Transverse colon (tissue), 4 donors: ENCODE measurements at regions not wholly inside any gene's neighbourhood (a gene's known extent, or its start where the extent isn't known, plus 50 kb on each side); places are given as distances from the start of the nearest gene placed in this dataset.

Source experiments
- DNase-seq: peaks from one replicate; pipeline ENCODE4 v3.0.0-alpha.2; 2019
- H3K27ac ChIP-seq, 4 donors: fragments of 200-600 bp; sonication (generic); 2 replicates each; pipeline ENCODE4 v1.5.1; 2016 to 2018; ENCODE audit warnings: inconsistent platforms in 4 of 4
- H3K27me3 ChIP-seq: fragments of 200-600 bp; sonication (generic); 2 replicates; pipeline ENCODE4 v1.5.1; 2017; ENCODE audit warnings: inconsistent platforms
- H3K36me3 ChIP-seq, 4 donors: fragments of 200-600 bp; sonication (generic); 2 replicates each; pipeline ENCODE4 v1.5.1; 2017 to 2019; ENCODE audit warnings: inconsistent platforms in 4 of 4
- H3K4me1 ChIP-seq, 4 donors: fragments of 200-600 bp; sonication (generic); 2 replicates each; pipeline ENCODE4 v1.5.1; 2017 to 2020; ENCODE audit warnings: inconsistent platforms in 4 of 4
- H3K4me3 ChIP-seq, 4 donors: fragments of 200-600 bp; sonication (generic); 1 replicate in 1 of 4; 2 replicates in 3 of 4; pipeline versions ENCODE4 v1.5.1 to v1.6.1; 2017 to 2019; ENCODE audit warnings: inconsistent platforms in 4 of 4
- H3K9me3 ChIP-seq, 2 donors: fragments of 200-600 bp; sonication (generic); 2 replicates each; pipeline ENCODE4 v1.5.1; 2017 to 2019; ENCODE audit warnings: inconsistent platforms in 2 of 2
- CTCF ChIP-seq, 5 experiments: fragments of 200-600 bp in 3 of 5; fragments of 450-650 bp in 2 of 5; sonication (generic) in 3 of 5; IDR thresholded peaks; 1 replicate in 2 of 5; 2 replicates in 3 of 5; pipeline ENCODE4 v1.5.1; 2016 to 2017; ENCODE audit warnings: antibody characterized with exemption in 5 of 5, inconsistent platforms in 3 of 5, mild to moderate bottlenecking in 2 of 5, moderate library complexity in 1 of 5
- EP300 ChIP-seq: sonication (generic); formaldehyde crosslinking; IDR thresholded peaks from one replicate; pipeline ENCODE4 v1.6.1; 2017; ENCODE audit warnings: antibody characterized with exemption, low read depth
- POLR2A ChIP-seq: fragments of 450-650 bp; IDR thresholded peaks from one replicate; pipeline ENCODE4 v1.6.1; 2016; ENCODE audit warnings: antibody characterized with exemption, mild to moderate bottlenecking, moderate library complexity
- POLR2AphosphoS5 ChIP-seq, 3 donors: sonication (generic); formaldehyde crosslinking; IDR thresholded peaks; one replicate each; pipeline ENCODE4 v1.6.1; 2016; ENCODE audit warnings: antibody characterized with exemption in 3 of 3
- WGBS, 2 donors: methylation state at CpG; one replicate each; pipeline ENCODE4 v1.1.5; 2018; ENCODE audit warnings: low coverage in 1 of 2; 5-methylcytosine and 5-hydroxymethylcytosine counted together
- in situ Hi-C, 4 donors: fragments of 200-750 bp; cut with MboI; loops; one replicate each; pipeline versions ENCODE4 v1.15.0 to v1.15.1; 2017; ENCODE audit warnings: low sequenced_read_pairs in 3 of 4, low pct_ligation_motif_present in 1 of 4, low pct_unique_long_range_greater_than_20kb in 1 of 4
- intact Hi-C: fragments of 100-400 bp; cut with DNase I; formaldehyde crosslinking; loops from one replicate; pipeline ENCODE4 v1.15.1; 2023; ENCODE audit warnings: low total_unique reads

GRCh38 chr15:26128611-26129140, 265.5 kb upstream of the ATP10A start:
- Histone ChIP-seq H3K4me1 (no peaks in the 10 kb centered on the region), H3K27ac (no peak overlapping the region), H3K27me3 (no peaks in the 10 kb centered on the region), H3K9me3 (no peaks in the 10 kb centered on the region), H3K4me3 (no peak overlapping the region), H3K36me3 (no peaks in the 10 kb centered on the region)
- no peak for DNase-seq
- TF ChIP-seq EP300 (no peak), CTCF (IDR thresholded peaks at IDR 0.05) (no peak), POLR2AphosphoS5 (IDR thresholded peaks at IDR 0.05) (no peak)
- intact Hi-C loops: loop anchor here (10.0 kb wide), 1 partner anchor 96 kb away; no protein-coding TSS in a partner anchor
- WGBS, 2 donors: 79 to 80% methylated on average over 3 to 7 of the region's 7 CpGs
- in situ Hi-C loops: no loop called here

GRCh38 chr15:26126819-26127387, 263.8 kb upstream of the ATP10A start:
- H3K27me3 ChIP-seq: no peaks in the 10 kb centered on the region
- H3K4me1 ChIP-seq: no peaks in the 10 kb centered on the region
- no peak overlapping the region for H3K27ac ChIP-seq
- DNase-seq: no peak
- 51 to 69% methylated on average over 2 to 3 of the region's 3 CpGs for WGBS, 2 donors
- intact Hi-C loops (loop anchor here (10.0 kb wide), 1 partner anchor 98 kb away; no protein-coding TSS in a partner anchor), in situ Hi-C loops (no loop called here)
- H3K4me3 ChIP-seq: no peak overlapping the region
- H3K36me3 ChIP-seq: no peaks in the 10 kb centered on the region
- no peak for TF ChIP-seq EP300
- TF ChIP-seq POLR2AphosphoS5 (IDR thresholded peaks at IDR 0.05): no peak
- TF ChIP-seq POLR2A: no peak
- TF ChIP-seq CTCF (IDR thresholded peaks at IDR 0.05): no peak
- H3K9me3 ChIP-seq: no peaks in the 10 kb centered on the region

- in situ Hi-C loops (no loop called here), intact Hi-C loops (loop anchor here (10.0 kb wide), 1 partner anchor 99 kb away; no protein-coding TSS in a partner anchor)
- H3K4me3 ChIP-seq: no peak overlapping the region
- H3K27ac ChIP-seq: no peak overlapping the region
- no peaks in the 10 kb centered on the region for H3K27me3 ChIP-seq
- TF ChIP-seq EP300: no peak
- no peak for TF ChIP-seq POLR2AphosphoS5 (IDR thresholded peaks at IDR 0.05)
- TF ChIP-seq CTCF (IDR thresholded peaks at IDR 0.05): no peak
- no peak for TF ChIP-seq POLR2A
- WGBS, 2 donors: 40 to 50% methylated on average over 1 to 6 of the region's 6 CpGs
- no peaks in the 10 kb centered on the region for H3K36me3 ChIP-seq
- no peaks in the 10 kb centered on the region for H3K4me1 ChIP-seq
- DNase-seq: no peak
- H3K9me3 ChIP-seq: no peaks in the 10 kb centered on the region
These were observed 262.9 kb upstream of the ATP10A start for GRCh38 chr15:26126070-26126469.

- Histone ChIP-seq H3K27me3 (no peaks in the 10 kb centered on the region), H3K9me3 (no peaks in the 10 kb centered on the region), H3K4me3 (no peak overlapping the region), H3K4me1 (no peaks in the 10 kb centered on the region), H3K36me3 (no peaks in the 10 kb centered on the region), H3K27ac (no peak overlapping the region)
- no peak for TF ChIP-seq EP300
- no peak for TF ChIP-seq CTCF (IDR thresholded peaks at IDR 0.05)
- TF ChIP-seq POLR2AphosphoS5 (IDR thresholded peaks at IDR 0.05): no peak
- no peak for TF ChIP-seq POLR2A
- DNase-seq: no peak
- in situ Hi-C loops (no loop called here), intact Hi-C loops (loop anchor here (10.0 kb wide), 1 partner anchor 99 kb away; no protein-coding TSS in a partner anchor)
- 83% methylated on average over 12 of the region's 12 CpGs; no CpG with 5 or more reads in 1 of the 2 donors for WGBS, 2 donors
These were observed 262.5 kb upstream of the ATP10A start for GRCh38 chr15:26125664-26126063.
